GM12864 (cell line): ENCODE measurements at regions not wholly inside any gene's neighbourhood (a gene's known extent, or its start where the extent isn't known, plus 50 kb on each side); places are given as distances from the start of the nearest gene placed in this dataset.

Source experiments
- DNase-seq: peaks from one replicate; pipeline ENCODE4 v3.0.0-alpha.2; 2011; ENCODE audit warnings: low read depth
- H3K4me3 ChIP-seq: 2 replicates; pipeline ENCODE4 v1.5.1; 2011; ENCODE audit warnings: mild to moderate bottlenecking, low read depth, low read length, control low read depth
- TF ChIP-seq, protein P1 (sequence below): IDR thresholded peaks from 2 replicates; pipeline ENCODE4 v1.5.1; 2011; ENCODE audit warnings: low read depth, mild to moderate bottlenecking, moderate library complexity, low read length, control low read depth, inconsistent platforms; ENCODE audit errors: missing control alignments

DNA sequence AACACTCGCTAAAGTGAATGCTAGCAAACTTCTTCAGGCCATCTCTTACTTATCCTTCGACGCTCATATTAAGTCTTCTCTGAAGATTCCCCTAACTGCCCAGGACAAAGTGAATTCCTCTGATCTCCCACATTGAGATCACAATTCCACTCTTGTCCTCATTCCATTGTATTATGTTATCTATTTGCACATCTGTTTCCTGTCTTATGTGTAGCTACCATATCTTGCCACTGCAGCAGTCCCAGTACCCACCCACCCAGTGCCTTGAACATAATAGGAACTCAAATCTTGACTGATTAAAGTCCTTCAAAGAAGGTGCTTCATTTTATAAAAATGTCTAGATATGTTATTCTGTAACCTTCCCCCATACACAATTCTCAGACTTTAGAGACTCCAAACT lies 702.3 kb downstream of the DIAPH3 start:
- TF ChIP-seq, protein P1, sequence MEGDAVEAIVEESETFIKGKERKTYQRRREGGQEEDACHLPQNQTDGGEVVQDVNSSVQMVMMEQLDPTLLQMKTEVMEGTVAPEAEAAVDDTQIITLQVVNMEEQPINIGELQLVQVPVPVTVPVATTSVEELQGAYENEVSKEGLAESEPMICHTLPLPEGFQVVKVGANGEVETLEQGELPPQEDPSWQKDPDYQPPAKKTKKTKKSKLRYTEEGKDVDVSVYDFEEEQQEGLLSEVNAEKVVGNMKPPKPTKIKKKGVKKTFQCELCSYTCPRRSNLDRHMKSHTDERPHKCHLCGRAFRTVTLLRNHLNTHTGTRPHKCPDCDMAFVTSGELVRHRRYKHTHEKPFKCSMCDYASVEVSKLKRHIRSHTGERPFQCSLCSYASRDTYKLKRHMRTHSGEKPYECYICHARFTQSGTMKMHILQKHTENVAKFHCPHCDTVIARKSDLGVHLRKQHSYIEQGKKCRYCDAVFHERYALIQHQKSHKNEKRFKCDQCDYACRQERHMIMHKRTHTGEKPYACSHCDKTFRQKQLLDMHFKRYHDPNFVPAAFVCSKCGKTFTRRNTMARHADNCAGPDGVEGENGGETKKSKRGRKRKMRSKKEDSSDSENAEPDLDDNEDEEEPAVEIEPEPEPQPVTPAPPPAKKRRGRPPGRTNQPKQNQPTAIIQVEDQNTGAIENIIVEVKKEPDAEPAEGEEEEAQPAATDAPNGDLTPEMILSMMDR, result no peak
- DNase-seq, result no peak

DNA sequence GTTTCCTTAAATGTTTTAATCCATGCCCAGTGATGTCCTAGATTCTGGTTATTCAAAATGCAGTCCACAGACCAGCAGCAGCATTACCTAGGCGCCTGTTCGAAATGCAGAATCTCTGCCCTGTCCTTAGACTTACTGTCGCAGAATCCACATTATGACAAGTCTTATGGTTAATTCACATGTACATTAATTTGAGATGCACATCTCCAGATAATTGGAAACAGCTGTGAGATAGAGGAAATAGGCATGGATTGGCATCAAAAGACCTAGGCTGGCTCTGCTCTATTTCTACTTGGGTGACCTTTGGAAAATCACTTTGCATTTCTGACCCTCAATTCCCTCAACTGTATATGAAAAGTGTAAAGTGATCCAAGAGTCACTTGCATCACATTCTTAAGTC lies 700.7 kb downstream of the DIAPH3 start:
- DNase-seq, result no peak
- TF ChIP-seq, protein P1, result no peak
- H3K4me3 ChIP-seq, result no peak overlapping the region

More for the DNA sequence above, 702.3 kb downstream of the DIAPH3 start:
- H3K4me3 ChIP-seq, result no peak overlapping the region

DNA sequence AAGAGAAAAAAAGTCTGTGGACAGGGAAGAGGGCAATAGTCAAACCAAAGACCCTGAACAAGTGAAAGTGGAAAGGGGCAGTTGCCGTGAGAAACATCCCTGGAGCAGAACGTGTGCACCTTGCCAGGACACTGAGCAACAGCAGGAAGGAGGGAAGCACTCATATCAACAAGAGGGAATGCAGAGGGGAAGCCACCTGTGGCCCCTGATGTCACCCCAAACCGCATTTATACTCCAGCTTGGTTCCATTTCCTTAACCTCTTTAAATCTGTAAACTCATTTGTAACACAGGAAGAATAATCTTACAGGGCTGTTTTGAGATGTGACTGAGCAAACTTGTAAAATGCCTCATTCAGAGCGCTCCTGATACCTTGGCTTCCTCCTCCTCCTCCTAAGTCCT lies 698.8 kb downstream of the DIAPH3 start:
- H3K4me3 ChIP-seq, result no peak overlapping the region
- DNase-seq, result no peak
- TF ChIP-seq, protein P1, result no peak

DNA sequence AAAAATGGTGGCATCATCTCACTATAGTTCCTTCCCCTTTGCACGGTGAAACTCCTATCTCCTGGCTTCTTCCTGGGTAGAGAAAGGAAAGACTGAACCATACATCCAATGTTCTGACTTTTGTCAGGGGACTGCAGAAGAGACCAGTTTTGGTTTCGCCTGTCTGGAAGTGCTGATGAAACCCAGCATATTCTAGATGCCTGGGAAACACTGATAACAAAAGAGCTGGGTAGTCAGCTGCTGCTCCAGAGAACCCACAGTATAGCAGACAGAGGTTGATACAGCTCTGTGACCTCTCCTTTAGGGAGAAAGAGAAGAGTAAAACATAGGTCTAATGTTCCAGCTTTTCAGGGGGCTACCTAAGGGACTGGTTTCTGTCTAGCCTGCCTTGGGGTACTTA lies 695.3 kb downstream of the DIAPH3 start:
- no peak for DNase-seq
- H3K4me3 ChIP-seq, result no peak overlapping the region
- TF ChIP-seq, protein P1, result no peak

DNA sequence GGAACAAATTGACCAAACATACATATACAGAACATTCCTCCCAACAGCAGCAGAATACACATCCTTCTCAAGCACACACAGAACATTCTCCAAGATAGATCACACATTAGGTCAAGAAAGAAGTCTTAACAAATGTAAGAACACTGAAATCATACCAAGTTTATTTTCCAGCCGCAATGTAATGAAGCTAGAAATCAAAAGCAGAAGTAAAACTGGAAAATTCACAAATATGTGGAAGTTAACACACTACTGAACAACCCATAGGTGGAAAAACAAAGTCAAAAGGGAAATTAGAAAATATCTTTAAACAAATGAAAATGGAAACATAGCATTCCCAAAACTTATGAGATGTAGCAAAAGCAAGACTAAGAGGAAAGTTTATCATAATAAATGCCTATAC lies 692.6 kb downstream of the DIAPH3 start:
- no peak overlapping the region for H3K4me3 ChIP-seq
- TF ChIP-seq, protein P1, result no peak
- no peak for DNase-seq

DNA sequence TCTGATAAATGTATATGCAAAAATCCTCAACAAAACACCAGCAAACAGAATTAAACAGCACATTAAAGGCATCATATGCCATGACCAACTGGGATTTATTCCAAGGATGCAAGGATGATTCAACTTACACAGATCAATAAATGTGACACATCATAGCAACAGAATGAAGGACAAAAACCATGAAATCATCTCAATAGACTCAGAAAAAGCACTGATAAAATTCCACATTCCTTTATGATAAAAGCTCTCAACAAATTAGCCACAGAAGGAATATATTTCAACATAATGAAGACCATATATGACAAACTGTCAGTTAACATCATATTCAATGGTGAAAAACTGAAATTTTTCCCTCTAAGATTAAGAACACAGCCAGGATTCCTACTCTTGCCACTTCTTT lies 691.6 kb downstream of the DIAPH3 start:
- TF ChIP-seq, protein P1, result no peak
- no peak for DNase-seq
- H3K4me3 ChIP-seq, result no peak overlapping the region

DNA sequence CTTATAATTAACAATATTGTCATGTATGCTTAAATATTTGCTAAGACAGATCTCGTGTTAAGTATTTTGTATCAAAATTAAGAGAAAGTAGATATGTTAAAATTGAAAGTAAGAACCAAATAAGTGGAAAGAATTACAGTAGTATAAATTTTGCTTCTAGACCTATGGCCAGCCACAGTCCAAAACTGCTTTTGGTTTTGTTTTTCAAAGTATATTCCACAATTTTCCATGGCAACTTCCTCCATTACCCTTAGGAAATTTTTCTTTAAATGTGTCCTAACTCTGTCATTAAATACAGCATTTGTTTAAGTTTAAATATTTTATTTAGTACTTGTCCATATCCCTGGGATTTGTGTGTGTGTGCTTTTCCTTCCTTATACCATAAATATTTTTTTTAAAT lies 689.0 kb downstream of the DIAPH3 start:
- DNase-seq, result no peak
- TF ChIP-seq, protein P1, result no peak

More for the DNA sequence above, 689.0 kb downstream of the DIAPH3 start:
- no peak overlapping the region for H3K4me3 ChIP-seq
